Adipocyte (in vitro differentiated cells): ENCODE measurements at regions not wholly inside any gene's neighbourhood (a gene's known extent, or its start where the extent isn't known, plus 50 kb on each side); places are given as distances from the start of the nearest gene placed in this dataset.
"Not testable (repeated sequence)": the region's sequence is repeated elsewhere in the genome, so short reads cannot be mapped to it uniquely, and the experiment has no call there.

Experiments used
- DNase-seq: peaks from one replicate; pipeline ENCODE4 v3.0.0-alpha.2; 2015; ENCODE audit warnings: low read depth
- H3K27me3 ChIP-seq: replicated peaks from 2 replicates; pipeline ENCODE4 v1.7.0; 2013; ENCODE audit warnings: mild to moderate bottlenecking, low read length, moderate library complexity; ENCODE audit not compliant: control insufficient read depth, insufficient read depth
- H3K36me3 ChIP-seq: 2 replicates; pipeline ENCODE4 v1.7.0; 2013; ENCODE audit warnings: low read length, mild to moderate bottlenecking, moderate library complexity; ENCODE audit not compliant: control insufficient read depth, insufficient read depth, severe bottlenecking
- H3K4me1 ChIP-seq: 2 replicates; pipeline ENCODE4 v1.7.0; 2013; ENCODE audit warnings: mild to moderate bottlenecking, low read length, moderate library complexity; ENCODE audit not compliant: control insufficient read depth, insufficient read depth
- H3K4me3 ChIP-seq: 2 replicates; pipeline ENCODE4 v1.7.0; 2013; ENCODE audit warnings: mild to moderate bottlenecking, low read length, moderate library complexity
- H3K9ac ChIP-seq: 2 replicates; pipeline ENCODE4 v1.7.0; 2013; ENCODE audit warnings: mild to moderate bottlenecking, low read length, moderate library complexity
- H3K9me3 ChIP-seq: 2 replicates; pipeline ENCODE4 v1.7.0; 2013; ENCODE audit warnings: mild to moderate bottlenecking, low read length, moderate library complexity; ENCODE audit not compliant: control insufficient read depth

- H3K36me3 ChIP-seq, result no peaks in the 10 kb centered on the region
- H3K27me3 ChIP-seq, result no peaks in the 10 kb centered on the region
- no peak overlapping the region for H3K9ac ChIP-seq
- peaks cover 11% of the 10 kb centered on the region for H3K9me3 ChIP-seq
- H3K4me3 ChIP-seq, result peak overlapping the region; percentile 8
- peaks cover 18% of the 10 kb centered on the region for H3K4me1 ChIP-seq
- peak; percentile 79 for DNase-seq
Observed at GRCh38 chr2:39584283-39584965, 81.3 kb upstream of the TMEM178A start.

GRCh38 chr2:39585531-39585930 is 80.2 kb upstream of the TMEM178A start:
- DNase-seq, H3K27me3 ChIP-seq, H3K36me3 ChIP-seq, H3K4me3 ChIP-seq, H3K9ac ChIP-seq: not testable (repeated sequence)
- peaks cover 18% of the 10 kb centered on the region for H3K4me1 ChIP-seq
- peaks cover 11% of the 10 kb centered on the region for H3K9me3 ChIP-seq

GRCh38 chr2:39587168-39587567 is 78.5 kb upstream of the TMEM178A start:
- Histone ChIP-seq H3K4me1 (peaks cover 18% of the 10 kb centered on the region), H3K9ac (no peak overlapping the region), H3K27me3 (no peaks in the 10 kb centered on the region), H3K36me3 (no peaks in the 10 kb centered on the region), H3K9me3 (peaks cover 11% of the 10 kb centered on the region), H3K4me3 (no peak overlapping the region)
- DNase-seq, result no peak

- Histone ChIP-seq H3K9me3 (peaks cover 11% of the 10 kb centered on the region), H3K4me1 (peaks cover 18% of the 10 kb centered on the region), H3K27me3 (no peaks in the 10 kb centered on the region), H3K9ac (no peak overlapping the region), H3K4me3 (no peak overlapping the region), H3K36me3 (no peaks in the 10 kb centered on the region)
- DNase-seq, result no peak
Observed at GRCh38 chr2:39587641-39588040, 78.1 kb upstream of the TMEM178A start.

GRCh38 chr2:39593439-39594393 is 72.0 kb upstream of the TMEM178A start:
- Histone ChIP-seq H3K27me3 (no peaks in the 10 kb centered on the region), H3K36me3 (no peaks in the 10 kb centered on the region), H3K9me3 (no peaks in the 10 kb centered on the region), H3K4me1 (no peaks in the 10 kb centered on the region), H3K4me3 (no peak overlapping the region), H3K9ac (no peak overlapping the region)
- DNase-seq, result peak; percentile 83

GRCh38 chr2:39595116-39595515 is 70.6 kb upstream of the TMEM178A start:
- Histone ChIP-seq H3K4me1 (no peaks in the 10 kb centered on the region), H3K27me3 (no peaks in the 10 kb centered on the region), H3K36me3 (no peaks in the 10 kb centered on the region), H3K9ac (no peak overlapping the region), H3K9me3 (no peaks in the 10 kb centered on the region), H3K4me3 (no peak overlapping the region)
- no peak for DNase-seq

- DNase-seq, result no peak
- Histone ChIP-seq H3K4me3 (no peak overlapping the region), H3K9me3 (no peaks in the 10 kb centered on the region), H3K36me3 (no peaks in the 10 kb centered on the region), H3K27me3 (no peaks in the 10 kb centered on the region), H3K4me1 (no peaks in the 10 kb centered on the region), H3K9ac (no peak overlapping the region)
Observed at GRCh38 chr2:39597314-39597713, 68.4 kb upstream of the TMEM178A start.

GRCh38 chr2:39602616-39603015 is 63.1 kb upstream of the TMEM178A start:
- H3K36me3 ChIP-seq, result no peaks in the 10 kb centered on the region
- no peaks in the 10 kb centered on the region for H3K9me3 ChIP-seq
- H3K27me3 ChIP-seq, result peaks cover 5% of the 10 kb centered on the region
- H3K9ac ChIP-seq, result no peak overlapping the region
- H3K4me3 ChIP-seq, result no peak overlapping the region
- H3K4me1 ChIP-seq, result peaks cover 9% of the 10 kb centered on the region
- DNase-seq, result no peak

- peak; percentile 56 for DNase-seq
- peaks cover 11% of the 10 kb centered on the region for H3K4me1 ChIP-seq
- H3K9ac ChIP-seq, result no peak overlapping the region
- H3K27me3 ChIP-seq, result peaks cover 5% of the 10 kb centered on the region
- H3K36me3 ChIP-seq, result no peaks in the 10 kb centered on the region
- no peaks in the 10 kb centered on the region for H3K9me3 ChIP-seq
- no peak overlapping the region for H3K4me3 ChIP-seq
Observed at GRCh38 chr2:39603436-39603835, 62.3 kb upstream of the TMEM178A start.

GRCh38 chr2:39604866-39605265 is 60.9 kb upstream of the TMEM178A start:
- no peaks in the 10 kb centered on the region for H3K9me3 ChIP-seq
- no peaks in the 10 kb centered on the region for H3K36me3 ChIP-seq
- no peak overlapping the region for H3K9ac ChIP-seq
- peaks cover 5% of the 10 kb centered on the region for H3K27me3 ChIP-seq
- DNase-seq, result no peak
- H3K4me1 ChIP-seq, result peaks cover 24% of the 10 kb centered on the region
- H3K4me3 ChIP-seq, result no peak overlapping the region

GRCh38 chr2:39606585-39606984 is 59.1 kb upstream of the TMEM178A start:
- Histone ChIP-seq H3K4me3 (no peak overlapping the region), H3K9ac (no peak overlapping the region), H3K4me1 (peaks cover 24% of the 10 kb centered on the region), H3K9me3 (no peaks in the 10 kb centered on the region), H3K36me3 (no peaks in the 10 kb centered on the region), H3K27me3 (peaks cover 5% of the 10 kb centered on the region)
- no peak for DNase-seq
